Upper lobe of left lung (tissue), 6 donors: ENCODE measurements at regions not wholly inside any gene's neighbourhood (a gene's known extent, or its start where the extent isn't known, plus 50 kb on each side); places are given as distances from the start of the nearest gene placed in this dataset.
"Not testable (repeated sequence)": the region's sequence is repeated elsewhere in the genome, so short reads cannot be mapped to it uniquely, and the experiment has no call there.

ENCODE experiments used
- ATAC-seq, 2 donors: fragments of 200-7000 bp; cut with Tn5 transposase; one replicate each; pipeline ENCODE4 v1.9.1; 2022; ENCODE audit warnings: mild to moderate bottlenecking in 2 of 2, moderate library complexity in 2 of 2; ENCODE audit not compliant: low FRiP score in 2 of 2
- DNase-seq, 2 donors: peaks; one replicate each; pipeline ENCODE4 v3.0.0-alpha.2; 2019 to 2020
- H3K27ac ChIP-seq, 4 donors: fragments of 200-600 bp; sonication (generic); one replicate each; pipeline ENCODE4 v1.5.1; 2016 to 2019
- H3K27me3 ChIP-seq, 4 donors: fragments of 200-600 bp; sonication (generic); one replicate each; pipeline ENCODE4 v1.5.1; 2017 to 2019
- H3K36me3 ChIP-seq, 4 donors: fragments of 200-600 bp; sonication (generic); one replicate each; pipeline ENCODE4 v1.5.1; 2016 to 2019
- H3K4me1 ChIP-seq, 4 donors: fragments of 200-600 bp; sonication (generic); one replicate each; pipeline ENCODE4 v1.5.1; 2018 to 2019
- H3K4me3 ChIP-seq, 4 donors: fragments of 200-600 bp; sonication (generic); one replicate each; pipeline ENCODE4 v1.5.1; 2017 to 2019; ENCODE audit warnings: mild to moderate bottlenecking in 2 of 4, moderate library complexity in 1 of 4
- H3K9me3 ChIP-seq, 4 donors: fragments of 200-600 bp; sonication (generic); one replicate each; pipeline ENCODE4 v1.5.1; 2018 to 2019
- CTCF ChIP-seq, 6 experiments: fragments of 450-650 bp in 4 of 6; fragments of 200-600 bp in 2 of 6; sonication (generic) in 2 of 6; IDR thresholded peaks; one replicate each; pipeline ENCODE4 v1.5.1; 2016 to 2019; ENCODE audit warnings: antibody characterized with exemption in 6 of 6
- EP300 ChIP-seq, 4 donors: sonication (generic); formaldehyde crosslinking; IDR thresholded peaks; one replicate each; pipeline ENCODE4 v1.5.1; 2017; ENCODE audit warnings: antibody characterized with exemption in 4 of 4, control low read depth in 2 of 4
- POLR2A ChIP-seq, 4 donors: fragments of 450-650 bp; IDR thresholded peaks; one replicate each; pipeline ENCODE4 v1.5.1; 2016 to 2017; ENCODE audit warnings: antibody characterized with exemption in 4 of 4, mild to moderate bottlenecking in 2 of 4
- POLR2AphosphoS5 ChIP-seq, 2 donors: sonication (generic); formaldehyde crosslinking; IDR thresholded peaks; one replicate each; pipeline ENCODE4 v1.5.1; 2017; ENCODE audit warnings: antibody characterized with exemption in 2 of 2
- WGBS, 2 donors: methylation state at CpG; one replicate each; pipeline ENCODE4 v1.1.5; 2017 to 2018; 5-methylcytosine and 5-hydroxymethylcytosine counted together
- donor health status: DM: no; HTN: no; CAD: no; lungs with moderate emphysema.
- donor health status: DM: no; HTN: yes; CAD: no; lungs with severe emphysema.

- 62 to 65% methylated on average over 3 of the region's 3 CpGs for WGBS, 2 donors
Observed at GRCh38 chr7:19899529-19899928, 126.1 kb upstream of the TMEM196 start.

GRCh38 chr7:19882893-19883292 is 109.5 kb upstream of the TMEM196 start:
- not testable (repeated sequence) for DNase-seq, H3K9me3 ChIP-seq, H3K4me1 ChIP-seq, ATAC-seq, H3K36me3 ChIP-seq, H3K27me3 ChIP-seq, H3K4me3 ChIP-seq, H3K27ac ChIP-seq
- 90 to 97% methylated on average over 9 to 11 of the region's 11 CpGs for WGBS, 2 donors

More at GRCh38 chr7:19899529-19899928, 126.1 kb upstream of the TMEM196 start:
- ATAC-seq, result peak in 1 of 2 donors; percentile 82
- TF ChIP-seq CTCF (IDR thresholded peaks at IDR 0.05) (no peak), EP300 (IDR thresholded peaks at IDR 0.05) (no peak), POLR2A (IDR thresholded peaks at IDR 0.05) (no peak), POLR2AphosphoS5 (IDR thresholded peaks at IDR 0.05) (no peak)
- H3K9me3 ChIP-seq, result peaks cover 0 to 3% (median 2%) of the 10 kb centered on the region in 4 donors
- H3K4me1 ChIP-seq, result no peaks in the 10 kb centered on the region
- no peaks in the 10 kb centered on the region for H3K27me3 ChIP-seq
- DNase-seq, result no peak
- H3K27ac ChIP-seq, result no peak overlapping the region
- H3K36me3 ChIP-seq, result no peaks in the 10 kb centered on the region
- no peak overlapping the region for H3K4me3 ChIP-seq

GRCh38 chr7:19872094-19872493 is 98.7 kb upstream of the TMEM196 start:
- WGBS, 2 donors, result 83 to 84% methylated on average over 1 of the region's 1 CpG
- no peak overlapping the region for H3K4me3 ChIP-seq
- H3K27ac ChIP-seq, result no peak overlapping the region
- DNase-seq (no peak), ATAC-seq (no peak)
- TF ChIP-seq POLR2A (IDR thresholded peaks at IDR 0.05) (no peak), POLR2AphosphoS5 (IDR thresholded peaks at IDR 0.05) (no peak), CTCF (IDR thresholded peaks at IDR 0.05) (no peak), EP300 (IDR thresholded peaks at IDR 0.05) (no peak)
- H3K9me3 ChIP-seq, result no peaks in the 10 kb centered on the region
- H3K4me1 ChIP-seq, result no peaks in the 10 kb centered on the region
- no peaks in the 10 kb centered on the region for H3K36me3 ChIP-seq
- no peaks in the 10 kb centered on the region for H3K27me3 ChIP-seq

DNA sequence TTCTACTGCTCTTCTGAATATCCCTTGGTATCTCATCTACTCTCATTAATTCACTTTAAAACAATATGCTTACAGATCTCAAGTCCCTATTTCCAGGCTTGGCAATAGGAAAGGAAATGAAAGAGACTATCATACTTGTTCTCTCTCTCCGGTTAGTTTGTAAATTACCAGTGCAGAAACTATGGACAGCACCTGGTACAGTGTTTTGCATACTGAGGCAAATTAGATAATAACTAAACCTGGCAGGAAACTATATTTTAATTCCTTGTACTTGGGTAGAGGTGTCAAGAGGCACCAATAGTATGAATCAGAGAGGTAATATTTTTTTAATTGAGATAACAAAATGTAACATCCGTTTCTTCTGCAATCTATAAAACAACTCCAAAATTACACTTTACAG is 97.7 kb upstream of the TMEM196 start:
- Histone ChIP-seq H3K4me1 (no peaks in the 10 kb centered on the region), H3K27me3 (no peaks in the 10 kb centered on the region), H3K27ac (no peak overlapping the region), H3K4me3 (no peak overlapping the region), H3K9me3 (no peaks in the 10 kb centered on the region), H3K36me3 (no peaks in the 10 kb centered on the region)
- TF ChIP-seq CTCF (IDR thresholded peaks at IDR 0.05), result no peak
- TF ChIP-seq POLR2A (IDR thresholded peaks at IDR 0.05), result no peak
- no peak for TF ChIP-seq EP300 (IDR thresholded peaks at IDR 0.05)
- ATAC-seq (no peak), DNase-seq (no peak)
- 89 to 91% methylated on average over 2 of the region's 2 CpGs for WGBS, 2 donors

GRCh38 chr7:19869979-19870378 is 96.6 kb upstream of the TMEM196 start:
- Histone ChIP-seq H3K4me3 (no peak overlapping the region), H3K4me1 (no peaks in the 10 kb centered on the region), H3K27ac (no peak overlapping the region), H3K27me3 (no peaks in the 10 kb centered on the region), H3K9me3 (no peaks in the 10 kb centered on the region), H3K36me3 (no peaks in the 10 kb centered on the region)
- 85 to 91% methylated on average over 3 of the region's 3 CpGs for WGBS, 2 donors
- DNase-seq (no peak), ATAC-seq (no peak)
- TF ChIP-seq POLR2AphosphoS5 (IDR thresholded peaks at IDR 0.05), result no peak

DNA sequence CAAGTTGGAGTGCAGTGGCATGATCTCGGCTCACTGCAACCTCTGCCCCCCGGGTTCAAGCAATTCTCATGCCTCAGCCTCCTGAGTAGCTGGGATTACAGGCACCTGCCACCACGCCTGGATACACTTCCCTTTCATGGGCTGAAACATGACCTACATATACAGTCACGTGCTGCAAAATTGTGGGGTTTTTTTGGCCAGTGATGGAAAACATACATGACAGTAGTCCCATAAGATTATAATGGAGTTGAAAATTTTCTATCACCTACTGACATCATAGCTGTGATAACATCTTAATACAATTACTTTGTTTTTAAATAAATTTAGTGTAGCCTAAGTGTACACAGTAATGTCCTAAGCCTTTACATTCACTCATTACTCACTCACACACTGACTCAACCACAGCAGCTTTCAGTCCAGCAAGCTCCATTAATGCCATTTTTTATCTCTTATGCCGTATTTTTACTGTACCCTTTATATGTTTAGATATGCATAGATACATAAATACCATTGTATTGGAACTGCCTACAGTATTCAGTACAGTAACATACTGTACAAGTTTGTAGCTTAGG is 79.9 kb upstream of the TMEM196 start:
- H3K4me3 ChIP-seq, result no peak overlapping the region
- TF ChIP-seq CTCF (IDR thresholded peaks at IDR 0.05) (no peak), EP300 (IDR thresholded peaks at IDR 0.05) (no peak), POLR2AphosphoS5 (IDR thresholded peaks at IDR 0.05) (no peak), POLR2A (IDR thresholded peaks at IDR 0.05) (no peak)
- no peak overlapping the region for H3K27ac ChIP-seq
- H3K9me3 ChIP-seq, result no peaks in the 10 kb centered on the region
- H3K27me3 ChIP-seq, result no peaks in the 10 kb centered on the region
- no peaks in the 10 kb centered on the region for H3K4me1 ChIP-seq
- DNase-seq, result no peak
- ATAC-seq, result no peak
- no peaks in the 10 kb centered on the region for H3K36me3 ChIP-seq
- 74 to 79% methylated on average over 5 of the region's 5 CpGs for WGBS, 2 donors
